Testis (tissue), 2 donors: ENCODE measurements at regions not wholly inside any gene's neighbourhood (a gene's known extent, or its start where the extent isn't known, plus 50 kb on each side); places are given as distances from the start of the nearest gene placed in this dataset.

Experiments
- CTCF ChIP-seq, 3 experiments: fragments of 450-650 bp in 2 of 3; fragments of 200-600 bp in 1 of 3; sonication (generic) in 1 of 3; IDR thresholded peaks; one replicate each; pipeline ENCODE4 v1.5.1; 2016 to 2019; ENCODE audit warnings: antibody characterized with exemption in 3 of 3, mild to moderate bottlenecking in 2 of 3, moderate library complexity in 1 of 3
- POLR2A ChIP-seq: fragments of 450-650 bp; IDR thresholded peaks from one replicate; pipeline ENCODE4 v1.6.1; 2017; ENCODE audit warnings: antibody characterized with exemption, mild to moderate bottlenecking, moderate library complexity

DNA sequence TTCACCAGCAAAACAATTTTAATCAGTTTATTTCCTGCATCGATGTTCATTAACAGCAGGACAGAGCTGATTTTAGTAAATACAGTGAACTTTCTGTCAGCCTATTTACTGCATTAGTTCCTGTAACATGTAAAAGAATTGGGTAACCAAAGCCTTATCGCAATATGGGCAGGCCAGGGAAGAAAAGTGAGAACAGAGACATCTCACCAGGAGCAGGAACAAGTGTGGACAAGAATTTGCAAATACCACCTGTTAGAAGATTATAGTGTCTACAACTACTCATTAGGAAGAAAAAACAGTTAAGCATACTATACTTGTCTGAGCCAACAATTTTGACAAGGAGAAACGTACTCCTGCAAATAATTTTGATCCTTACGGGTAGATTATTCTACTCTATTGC is 1293.9 kb downstream of the PLA2G4A start:
- TF ChIP-seq CTCF (IDR thresholded peaks at IDR 0.05): no peak
- TF ChIP-seq POLR2A: no peak
